Ascending aorta (tissue), 2 donors: ENCODE measurements at regions not wholly inside any gene's neighbourhood (a gene's known extent, or its start where the extent isn't known, plus 50 kb on each side); places are given as distances from the start of the nearest gene placed in this dataset.

Experiments used
- DNase-seq, 2 donors: peaks; one replicate each; pipeline ENCODE4 v3.0.0-alpha.2; 2019; ENCODE audit warnings: low spot score in 2 of 2
- H3K27ac ChIP-seq, 2 donors: fragments of 200-600 bp; sonication (generic); one replicate each; pipeline ENCODE4 v1.5.1; 2016 to 2017; ENCODE audit warnings: mild to moderate bottlenecking in 1 of 2
- H3K27me3 ChIP-seq: fragments of 200-600 bp; sonication (generic); one replicate; pipeline ENCODE4 v1.5.1; 2017
- H3K36me3 ChIP-seq, 2 donors: fragments of 200-600 bp; sonication (generic); one replicate each; pipeline ENCODE4 v1.5.1; 2016
- H3K4me1 ChIP-seq, 2 donors: fragments of 200-600 bp; sonication (generic); one replicate each; pipeline ENCODE4 v1.5.1; 2016 to 2017; ENCODE audit warnings: mild to moderate bottlenecking in 1 of 2
- H3K4me3 ChIP-seq, 2 donors: fragments of 200-600 bp; sonication (generic); one replicate each; pipeline ENCODE4 v1.5.1; 2016 to 2017; ENCODE audit warnings: mild to moderate bottlenecking in 1 of 2
- H3K9me3 ChIP-seq, 2 donors: fragments of 200-600 bp; sonication (generic); one replicate each; pipeline ENCODE4 v1.5.1; 2016
- intact Hi-C: fragments of 100-400 bp; cut with DNase I; formaldehyde crosslinking; loops from one replicate; pipeline ENCODE4 v1.15.1; 2023
- TF ChIP-seq, protein P1 (sequence below), 3 experiments: fragments of 200-600 bp in 2 of 3; fragments of 450-650 bp in 1 of 3; sonication (generic) in 2 of 3; IDR thresholded peaks; one replicate each; pipeline ENCODE4 v1.5.1; 2016 to 2019; ENCODE audit warnings: antibody characterized with exemption in 3 of 3, mild to moderate bottlenecking in 1 of 3, moderate library complexity in 1 of 3

DNA sequence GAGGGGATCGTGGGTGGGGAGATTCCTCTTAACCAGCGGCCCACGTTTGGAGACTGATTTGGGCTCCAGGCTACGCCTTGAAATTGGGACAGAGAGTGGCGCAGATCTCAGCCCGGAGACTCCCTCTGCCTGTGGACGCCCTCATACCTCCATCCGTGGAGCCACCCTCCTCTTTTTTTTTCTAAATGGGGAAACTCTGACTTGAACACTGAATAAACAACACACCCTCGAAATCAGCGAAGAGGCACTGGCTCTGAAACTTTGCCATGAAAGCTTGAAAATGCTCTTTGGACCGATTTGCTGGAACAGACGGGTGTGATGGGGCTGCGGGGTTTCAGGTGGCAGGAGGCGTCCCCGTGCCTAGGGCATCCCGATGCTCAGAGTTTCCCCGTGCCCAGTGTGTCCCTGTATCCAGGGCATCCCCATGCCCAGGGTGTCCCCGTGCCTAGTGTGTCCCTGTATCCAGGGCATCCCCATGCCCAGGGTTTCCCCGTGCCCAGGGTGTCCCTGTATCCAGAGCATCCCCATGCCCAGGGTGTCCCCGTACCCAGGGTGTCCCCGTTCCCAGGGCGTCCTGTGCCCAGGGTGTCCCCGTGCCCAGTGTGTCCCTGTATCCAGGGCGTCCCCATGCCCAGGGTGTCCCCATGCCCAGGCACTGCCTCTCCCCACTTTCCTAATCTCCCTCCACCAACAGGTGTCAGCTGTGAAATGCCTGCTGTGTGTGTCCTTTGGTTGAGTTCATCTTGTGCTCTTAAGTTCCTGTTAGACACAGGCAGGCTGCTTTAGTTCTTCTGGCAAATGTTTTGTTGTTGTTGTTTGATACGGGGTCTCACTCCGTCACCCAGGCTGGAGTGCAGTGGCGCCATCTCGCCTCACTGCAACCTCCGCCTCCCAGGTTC lies 187.0 kb downstream of the SEC14L1 start:
- TF ChIP-seq, protein P1, sequence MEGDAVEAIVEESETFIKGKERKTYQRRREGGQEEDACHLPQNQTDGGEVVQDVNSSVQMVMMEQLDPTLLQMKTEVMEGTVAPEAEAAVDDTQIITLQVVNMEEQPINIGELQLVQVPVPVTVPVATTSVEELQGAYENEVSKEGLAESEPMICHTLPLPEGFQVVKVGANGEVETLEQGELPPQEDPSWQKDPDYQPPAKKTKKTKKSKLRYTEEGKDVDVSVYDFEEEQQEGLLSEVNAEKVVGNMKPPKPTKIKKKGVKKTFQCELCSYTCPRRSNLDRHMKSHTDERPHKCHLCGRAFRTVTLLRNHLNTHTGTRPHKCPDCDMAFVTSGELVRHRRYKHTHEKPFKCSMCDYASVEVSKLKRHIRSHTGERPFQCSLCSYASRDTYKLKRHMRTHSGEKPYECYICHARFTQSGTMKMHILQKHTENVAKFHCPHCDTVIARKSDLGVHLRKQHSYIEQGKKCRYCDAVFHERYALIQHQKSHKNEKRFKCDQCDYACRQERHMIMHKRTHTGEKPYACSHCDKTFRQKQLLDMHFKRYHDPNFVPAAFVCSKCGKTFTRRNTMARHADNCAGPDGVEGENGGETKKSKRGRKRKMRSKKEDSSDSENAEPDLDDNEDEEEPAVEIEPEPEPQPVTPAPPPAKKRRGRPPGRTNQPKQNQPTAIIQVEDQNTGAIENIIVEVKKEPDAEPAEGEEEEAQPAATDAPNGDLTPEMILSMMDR (IDR thresholded peaks at IDR 0.05) = no peak
- DNase-seq = peak in 1 of 2 donors; percentile 53
- H3K36me3 ChIP-seq = no peaks in the 10 kb centered on the region
- no peak overlapping the region for H3K4me3 ChIP-seq
- H3K27ac ChIP-seq = no peak overlapping the region
- peaks cover 18 to 32% of the 10 kb centered on the region in 2 donors for H3K4me1 ChIP-seq
- no peaks in the 10 kb centered on the region for H3K9me3 ChIP-seq
- H3K27me3 ChIP-seq = no peaks in the 10 kb centered on the region
- intact Hi-C loops = loop anchor here (10.0 kb wide), 2 partner anchors 627 to 847 kb away; partner anchors contain the start of gene TNRC6C

DNA sequence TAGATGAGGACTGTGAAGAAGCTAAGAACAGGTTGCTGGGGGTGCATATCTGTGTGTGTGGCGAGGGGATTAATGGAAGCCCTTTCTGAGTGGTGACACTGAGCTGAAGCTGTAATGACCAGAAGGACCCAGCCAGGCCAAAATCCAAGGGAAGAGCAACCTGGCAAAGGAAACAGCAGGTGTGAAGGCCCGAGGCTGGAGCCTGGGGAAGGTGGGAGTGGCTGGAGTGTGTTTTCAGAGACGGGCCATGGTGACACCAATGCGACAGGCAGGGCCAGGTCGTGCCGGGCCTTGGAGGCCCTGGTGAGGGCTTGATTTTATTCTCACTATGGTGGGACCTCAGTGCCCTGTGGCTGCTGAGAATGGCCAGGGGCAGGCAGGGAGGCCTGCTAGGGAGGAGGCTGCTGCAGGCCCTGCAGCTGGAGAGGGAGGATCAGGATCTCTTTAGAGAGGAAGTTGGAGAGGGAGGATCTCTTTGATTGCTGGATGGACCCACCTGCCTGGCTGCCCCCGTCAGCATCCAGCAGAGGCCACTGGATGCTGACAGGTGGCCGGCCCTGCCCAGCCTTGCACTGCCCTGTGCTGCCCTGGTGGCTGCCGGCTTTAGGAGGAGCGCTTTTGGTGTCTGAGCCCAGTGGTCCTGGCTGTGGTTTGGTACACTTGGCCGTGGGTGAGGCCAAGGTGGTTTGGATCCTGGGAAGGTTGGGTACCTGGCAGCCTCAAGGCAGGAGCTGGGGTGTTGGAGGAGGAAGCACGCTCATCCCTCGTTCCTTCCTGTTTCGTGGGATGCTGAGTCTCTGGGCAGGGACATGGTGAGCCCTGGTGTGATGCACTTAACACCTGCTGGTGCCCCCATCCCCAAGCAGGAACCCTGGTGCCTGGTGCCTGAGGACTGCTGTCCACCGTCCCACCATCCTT lies 188.3 kb downstream of the SEC14L1 start:
- Histone ChIP-seq H3K9me3 (no peaks in the 10 kb centered on the region), H3K36me3 (no peaks in the 10 kb centered on the region), H3K4me3 (no peak overlapping the region), H3K27me3 (no peaks in the 10 kb centered on the region), H3K4me1 (peaks cover 8 to 22% of the 10 kb centered on the region in 2 donors), H3K27ac (no peak overlapping the region)
- TF ChIP-seq, protein P1 (IDR thresholded peaks at IDR 0.05) = no peak
- DNase-seq = peak in 1 of 2 donors; percentile 55
- intact Hi-C loops = loop anchor here (10.0 kb wide), 2 partner anchors 626 to 846 kb away; partner anchors contain the start of gene TNRC6C

- DNase-seq = peak in 1 of 2 donors; percentile 65
- peaks cover 5 to 14% of the 10 kb centered on the region in 2 donors for H3K4me1 ChIP-seq
- intact Hi-C loops = loop anchor here (10.0 kb wide), 2 partner anchors 625 to 845 kb away; partner anchors contain the start of gene TNRC6C
- no peaks in the 10 kb centered on the region for H3K27me3 ChIP-seq
- no peak overlapping the region for H3K27ac ChIP-seq
- no peak overlapping the region for H3K4me3 ChIP-seq
- no peaks in the 10 kb centered on the region for H3K9me3 ChIP-seq
- TF ChIP-seq, protein P1 (IDR thresholded peaks at IDR 0.05) = no peak
- no peaks in the 10 kb centered on the region for H3K36me3 ChIP-seq
Observed at GRCh38 chr17:77329741-77330531, 189.2 kb downstream of the SEC14L1 start.

DNA sequence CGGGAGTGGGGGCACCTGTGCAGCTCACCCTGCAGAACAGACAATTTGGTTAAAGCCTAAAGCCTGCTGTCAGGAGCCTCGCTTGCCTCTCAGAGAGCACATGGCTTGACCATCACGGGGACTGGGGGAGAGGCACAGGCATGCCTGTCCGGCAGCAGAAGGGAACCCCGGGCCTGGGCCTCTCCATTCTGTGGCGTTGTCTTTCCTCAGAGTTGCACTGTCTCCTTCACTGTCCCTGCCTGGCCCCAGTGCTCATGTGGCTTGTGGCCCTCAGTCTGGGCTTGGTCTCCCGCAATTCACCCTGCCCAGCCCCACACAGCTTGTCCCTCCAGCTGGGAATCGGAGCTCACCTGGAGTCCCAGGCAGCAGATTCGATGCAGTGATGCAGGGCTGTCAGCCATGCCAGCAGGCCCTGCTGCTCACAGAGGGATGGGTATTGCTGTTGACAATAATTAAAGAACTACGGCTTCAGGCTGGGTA lies 189.9 kb downstream of the SEC14L1 start:
- H3K36me3 ChIP-seq = no peaks in the 10 kb centered on the region
- intact Hi-C loops = loop anchor here (1.0 kb wide), 3 partner anchors 42 to 165 kb away; no protein-coding TSS in a partner anchor
- peaks cover 2 to 10% of the 10 kb centered on the region in 2 donors for H3K4me1 ChIP-seq
- no peaks in the 10 kb centered on the region for H3K9me3 ChIP-seq
- TF ChIP-seq, protein P1 (IDR thresholded peaks at IDR 0.05) = no peak
- no peak overlapping the region for H3K4me3 ChIP-seq
- no peaks in the 10 kb centered on the region for H3K27me3 ChIP-seq
- DNase-seq = peak in 1 of 2 donors; percentile 61
- no peak overlapping the region for H3K27ac ChIP-seq
